Stimulated activated CD4-positive, alpha-beta T cell treated with anti-CD3 and anti-CD28 coated beads, TNF-alpha, amount 100 ng/mL, for 24 hours (primary cell): ENCODE measurements at regions not wholly inside any gene's neighbourhood (a gene's known extent, or its start where the extent isn't known, plus 50 kb on each side); places are given as distances from the start of the nearest gene placed in this dataset.

Experiments used
- DNase-seq, 3 experiments: peaks; one replicate each; pipeline ENCODE4 v3.0.0-alpha.2; 2020; ENCODE audit warnings: low read depth in 3 of 3

DNA sequence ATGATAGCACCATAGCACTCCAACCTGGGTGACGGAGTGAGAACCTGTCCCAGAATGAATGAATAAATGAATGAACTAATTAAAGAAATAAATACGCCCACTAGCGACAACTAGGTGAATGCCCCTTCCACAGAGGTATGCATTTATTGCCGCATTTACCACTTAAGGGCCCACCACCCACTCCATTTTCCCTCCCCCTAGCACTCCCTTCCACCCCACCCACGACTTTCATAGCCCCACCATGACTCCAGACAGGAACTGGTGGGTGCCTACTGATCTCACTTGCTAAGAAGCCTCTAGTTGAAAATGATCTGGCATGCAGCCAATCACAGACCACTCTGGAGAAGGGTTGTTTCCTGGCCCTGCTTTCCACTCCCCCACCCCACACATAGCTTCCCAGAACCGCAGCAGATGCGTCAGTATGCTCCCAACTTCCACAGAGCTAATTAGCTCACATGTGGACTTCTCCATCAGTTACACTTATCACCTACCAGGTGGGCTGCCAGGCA lies 167.6 kb downstream of the WT1 start:
- DNase-seq: no peak

DNA sequence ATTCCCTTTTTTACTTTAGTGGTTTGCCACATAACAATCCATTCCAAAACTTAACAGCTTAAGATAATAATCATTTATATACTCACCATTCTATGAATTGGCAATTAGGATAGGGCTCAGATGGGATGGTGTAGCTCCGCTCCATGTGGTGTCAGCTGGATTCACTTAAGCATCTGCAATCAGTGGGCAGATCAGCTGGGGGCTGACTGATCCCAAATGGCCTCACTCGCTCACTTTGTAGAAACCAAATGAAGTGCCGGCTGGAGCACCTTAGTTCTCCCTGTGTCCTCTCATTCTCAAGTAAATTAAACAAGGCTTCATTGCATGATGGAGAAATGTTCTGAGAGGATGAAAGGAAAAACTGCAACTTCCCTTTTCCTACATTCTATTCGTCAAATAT lies 161.4 kb downstream of the WT1 start:
- DNase-seq: no peak

DNA sequence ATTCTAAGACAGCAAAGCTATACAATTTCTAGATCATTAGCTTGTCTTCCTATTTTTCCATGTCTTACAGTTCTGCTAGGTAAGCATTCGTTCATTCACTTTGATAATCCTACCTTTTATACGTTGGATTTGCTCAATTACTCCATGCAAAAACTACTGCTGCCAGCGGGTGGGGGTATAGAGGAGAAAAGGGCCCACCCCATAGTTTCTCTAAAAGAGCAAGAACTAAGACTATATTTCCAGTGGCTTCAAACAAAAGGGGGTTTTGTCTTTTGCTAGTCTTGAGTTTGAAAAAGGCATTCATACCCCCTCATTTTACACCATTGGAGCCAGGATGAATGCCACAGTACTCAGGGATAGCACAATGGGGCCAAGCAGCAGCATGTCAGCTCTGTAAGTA lies 155.7 kb downstream of the WT1 start:
- no peak for DNase-seq

DNA sequence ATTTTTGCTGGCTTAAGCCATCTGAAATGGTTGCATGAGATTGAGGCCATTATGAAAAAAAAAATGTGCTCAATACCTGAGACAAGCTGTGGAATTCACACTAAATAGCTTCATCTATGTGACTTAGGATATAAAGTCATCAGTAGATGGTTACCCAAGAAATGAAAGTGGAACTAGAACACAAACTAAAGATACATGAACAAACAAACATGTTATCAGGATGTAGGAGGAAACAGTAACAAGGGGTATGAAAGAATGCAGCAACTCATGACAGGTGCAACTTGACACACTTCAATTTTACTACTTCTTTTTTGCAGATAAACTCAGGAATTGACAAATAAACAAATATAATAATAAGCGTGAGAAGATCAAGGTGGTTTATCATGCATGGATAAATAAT lies 155.0 kb downstream of the WT1 start:
- DNase-seq: no peak

DNA sequence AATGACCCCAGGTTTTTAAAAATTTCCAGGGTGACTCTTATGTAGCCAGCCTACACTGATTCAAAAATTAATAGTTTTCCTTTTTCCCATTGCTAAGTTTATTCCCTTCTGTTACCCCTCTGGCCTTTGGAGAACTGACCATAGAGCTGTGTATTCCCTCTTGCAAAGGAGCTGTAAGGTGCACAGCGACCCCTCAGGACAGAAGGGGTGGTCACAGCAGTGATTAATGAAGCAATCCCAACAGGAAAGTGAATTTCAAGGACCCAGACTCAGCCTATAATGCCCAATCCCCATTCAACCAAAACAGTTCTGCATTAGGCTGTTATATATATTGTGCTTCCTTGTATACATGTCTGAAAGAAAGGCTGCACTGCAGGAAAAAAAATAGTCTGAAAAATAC lies 147.1 kb downstream of the WT1 start:
- no peak for DNase-seq

DNA sequence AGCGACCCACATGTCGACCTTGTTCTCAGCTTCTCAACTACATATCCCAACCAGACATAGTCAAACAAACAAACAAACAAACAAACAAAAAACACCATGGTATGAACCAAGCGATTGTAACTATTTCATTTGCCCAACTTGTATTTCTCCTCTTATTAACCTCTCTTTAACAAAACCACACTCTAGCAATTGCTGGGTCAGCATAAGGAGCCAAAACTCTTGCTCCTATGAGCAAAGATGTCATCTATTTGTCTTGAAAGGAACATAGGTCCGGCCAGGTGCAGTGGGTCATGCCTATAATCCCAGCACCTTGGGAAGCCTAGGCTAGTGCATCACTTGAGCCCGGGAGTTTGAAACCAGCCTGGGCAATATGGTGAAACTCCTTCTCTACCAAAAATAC lies 145.6 kb downstream of the WT1 start:
- DNase-seq: no peak

DNA sequence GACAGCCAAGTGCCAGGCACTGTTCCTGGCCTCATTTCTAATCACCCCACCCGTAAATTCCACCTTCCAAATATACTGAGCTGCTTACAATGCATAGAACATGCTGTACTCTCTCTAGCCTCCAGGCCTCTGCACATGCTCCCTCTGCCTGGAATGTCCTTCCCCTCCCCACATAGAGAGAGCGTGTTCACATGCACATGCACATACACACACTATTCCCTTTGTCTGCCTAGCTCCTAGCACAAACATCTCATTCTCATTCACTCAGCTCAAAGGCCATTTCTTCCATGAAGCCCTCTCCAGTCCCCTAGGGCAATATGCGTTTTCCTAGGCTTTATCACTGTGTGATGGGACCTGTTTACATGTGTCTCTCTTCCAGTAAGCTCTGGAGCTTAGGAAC lies 144.6 kb downstream of the WT1 start:
- DNase-seq: no peak

DNA sequence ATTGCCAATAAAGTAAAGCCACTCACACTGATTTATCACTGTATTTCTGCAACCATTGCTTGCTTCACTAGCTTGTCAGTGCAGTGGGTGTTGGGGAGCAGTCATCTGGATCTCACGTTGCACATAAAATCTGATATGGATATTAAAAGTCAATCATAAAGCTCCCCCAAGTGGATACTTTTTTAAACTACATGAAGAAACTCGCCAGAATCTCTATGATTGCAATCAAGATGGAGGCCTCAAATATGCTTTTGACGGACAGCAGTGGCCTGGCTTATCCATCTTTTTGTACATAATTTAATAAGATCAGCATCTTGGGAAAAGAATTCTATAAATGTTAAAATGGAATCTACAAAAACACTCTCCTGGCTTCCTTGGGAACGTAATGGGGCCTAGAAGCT lies 137.7 kb downstream of the WT1 start:
- DNase-seq: no peak

DNA sequence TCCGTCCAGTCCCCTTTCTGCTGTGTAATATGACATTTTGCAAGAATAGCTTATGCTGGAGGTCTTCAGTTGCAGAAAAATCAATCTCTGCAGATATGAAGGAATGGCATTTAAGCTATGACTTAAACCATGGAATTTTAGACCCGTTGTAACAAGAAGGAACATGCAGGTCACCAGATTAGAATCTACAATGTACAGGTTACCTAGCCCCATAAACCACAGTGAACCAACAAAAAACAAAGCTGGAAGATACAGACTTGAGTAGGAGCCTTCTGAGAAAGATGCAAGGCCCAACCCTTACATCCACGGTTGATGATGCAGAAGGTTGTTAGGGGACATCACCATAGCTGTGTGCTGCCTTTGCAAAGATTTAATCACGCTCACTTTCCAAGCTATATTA lies 132.5 kb downstream of the WT1 start:
- no peak for DNase-seq

DNA sequence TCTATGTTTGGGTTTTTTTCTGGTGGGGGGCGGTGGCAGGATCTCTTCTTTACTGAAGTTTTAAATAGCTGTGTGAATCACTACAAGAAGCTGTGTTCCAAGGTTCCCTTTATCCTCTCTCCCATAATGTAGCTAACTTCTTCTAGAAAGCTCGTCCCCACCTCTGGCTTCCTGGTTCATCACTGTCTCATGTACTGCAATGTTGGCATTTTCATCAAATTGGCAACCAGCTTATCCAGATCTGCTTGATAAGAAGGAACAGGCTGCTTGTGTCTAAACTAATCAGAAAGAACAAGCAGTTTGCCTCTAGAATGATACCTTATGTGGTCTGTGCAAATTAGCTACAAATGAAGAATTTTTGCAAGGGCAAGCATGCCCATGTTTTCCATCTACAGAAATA lies 130.8 kb downstream of the WT1 start:
- DNase-seq: no peak

DNA sequence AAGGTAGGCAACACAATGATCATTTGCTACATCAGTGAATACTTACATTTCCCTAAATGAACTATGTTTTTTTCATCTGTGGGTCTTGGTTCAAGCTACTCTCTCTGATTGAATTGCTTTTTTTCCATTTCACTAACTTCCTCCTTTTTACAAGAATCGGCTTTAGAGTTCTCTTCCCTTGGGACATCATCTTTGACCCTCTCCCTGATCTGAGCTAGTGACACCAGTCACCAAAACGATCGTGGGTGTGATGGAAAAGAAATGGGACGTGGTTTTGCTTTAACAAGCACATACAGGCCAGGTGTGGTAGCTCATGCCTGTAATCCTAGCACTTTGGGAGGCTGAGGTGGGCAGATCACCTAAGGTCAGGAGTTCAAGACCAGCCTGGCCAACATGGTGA lies 129.9 kb downstream of the WT1 start:
- DNase-seq: no peak

DNA sequence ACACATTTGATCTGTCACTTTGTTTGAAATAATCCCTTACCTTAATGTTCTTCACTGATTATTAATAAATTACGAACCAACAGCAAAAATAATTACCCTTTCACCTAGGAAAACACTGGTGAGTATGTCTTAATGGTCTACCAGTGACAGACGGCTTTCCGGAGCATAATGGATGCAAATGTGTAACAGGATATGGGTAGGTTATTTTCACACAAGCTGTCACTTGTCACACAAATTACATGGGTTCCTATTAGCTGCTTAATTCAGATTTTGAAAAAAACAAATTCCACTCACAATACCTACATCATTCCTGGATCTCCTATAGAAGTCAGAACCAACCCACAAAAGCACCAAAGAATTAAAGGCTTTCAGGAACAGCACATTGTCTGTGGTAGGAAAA lies 127.9 kb downstream of the WT1 start:
- DNase-seq: no peak

DNA sequence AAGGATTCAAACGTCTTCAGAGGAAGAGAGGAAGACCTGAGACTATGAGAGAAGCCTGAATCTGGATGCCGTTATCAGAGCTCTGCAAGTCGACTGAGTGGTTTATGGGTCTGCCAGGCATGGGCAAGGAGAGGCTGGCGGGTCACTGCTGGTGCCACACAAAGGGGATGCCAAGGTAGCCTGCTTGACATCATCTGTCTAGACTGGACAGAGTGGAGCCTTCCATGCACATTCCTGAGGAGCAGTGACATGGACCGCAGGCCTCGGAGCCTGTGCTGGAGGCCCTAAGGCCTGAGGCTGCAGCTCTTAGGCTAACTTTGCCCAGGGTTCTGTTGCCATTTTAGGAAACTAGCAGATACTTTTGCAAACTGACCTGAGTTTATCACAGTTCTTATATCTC lies 127.4 kb downstream of the WT1 start:
- DNase-seq: no peak

DNA sequence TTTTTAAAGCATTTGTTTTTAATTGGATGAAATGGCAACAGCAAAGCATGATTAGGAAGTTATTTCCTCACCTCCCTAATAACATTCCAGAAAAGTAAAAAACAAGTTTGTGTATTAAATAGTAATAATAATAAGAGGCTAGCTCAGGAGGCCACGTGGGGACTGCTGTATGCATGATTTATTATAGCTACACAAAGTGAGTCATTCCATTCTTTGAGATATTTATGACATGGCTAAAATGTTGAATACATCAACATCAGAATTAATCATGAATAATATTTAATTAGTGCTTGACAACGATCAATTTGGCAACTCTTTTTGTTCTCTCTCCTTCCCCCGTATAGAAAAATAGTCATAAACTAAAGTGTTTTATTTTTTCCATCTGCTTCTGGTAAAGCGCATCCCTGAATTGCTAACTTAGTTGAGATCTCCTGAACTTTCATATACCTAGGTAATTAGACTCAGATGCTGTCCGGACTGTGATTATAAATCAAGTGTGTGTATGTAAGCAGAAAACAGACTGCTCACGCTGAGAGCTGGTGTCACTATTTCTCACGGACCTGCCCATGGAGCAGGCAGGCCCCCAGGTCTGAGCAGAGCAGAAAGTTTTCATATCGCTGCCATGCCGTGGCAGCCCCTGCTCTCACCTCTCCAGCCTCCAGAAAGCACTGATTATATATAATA lies 125.7 kb downstream of the WT1 start:
- DNase-seq: no peak

DNA sequence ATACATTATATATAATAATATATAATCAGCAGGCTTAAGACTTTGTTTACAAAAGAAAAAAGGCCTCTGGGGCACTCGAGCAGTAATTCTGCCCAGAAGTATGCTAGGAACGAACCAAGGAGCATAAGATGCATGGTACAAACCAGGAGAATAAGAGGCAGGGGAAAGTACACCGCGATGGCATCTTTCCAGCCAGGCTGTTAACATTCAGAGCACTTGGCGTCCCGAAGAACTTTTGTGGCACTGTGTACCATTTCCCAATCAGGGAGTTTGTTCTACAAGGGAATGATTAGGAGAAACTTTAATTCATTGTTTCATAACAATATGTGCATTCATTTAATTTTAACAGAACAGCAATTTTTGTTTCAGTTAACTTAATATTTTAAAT lies 125.1 kb downstream of the WT1 start:
- DNase-seq: no peak

DNA sequence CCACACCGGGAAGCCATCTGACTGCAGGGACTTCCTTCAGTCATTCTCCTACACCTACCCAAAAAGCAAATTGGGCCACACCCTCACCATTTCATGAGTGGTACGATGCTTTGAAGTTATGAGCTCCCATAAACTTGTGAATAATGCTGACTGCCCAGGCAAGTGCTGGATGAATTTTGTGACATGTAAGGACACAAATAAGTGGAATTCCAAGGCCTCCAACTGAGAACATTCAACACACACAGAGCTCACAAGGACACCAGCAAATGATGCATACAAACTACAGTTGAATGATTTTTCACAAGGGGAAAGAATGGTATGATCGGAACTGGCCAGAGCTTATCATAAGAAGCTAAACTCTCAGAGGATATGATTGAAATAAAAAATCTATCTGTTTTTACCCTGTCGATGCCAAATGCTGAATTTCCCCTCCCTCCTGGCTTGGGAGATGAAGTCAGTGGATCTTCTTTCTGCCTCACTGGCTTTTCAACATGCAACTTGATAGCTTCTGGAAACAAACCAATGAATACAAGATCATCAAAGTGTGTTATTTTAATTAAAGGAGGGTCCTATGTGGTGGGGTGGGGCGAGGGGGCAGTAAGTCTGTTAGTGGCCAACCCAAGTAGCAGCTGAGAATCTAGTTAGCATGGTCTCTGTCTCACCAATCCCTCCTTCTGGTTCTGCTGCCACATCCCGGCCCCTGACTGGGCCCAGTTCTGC lies 123.8 kb downstream of the WT1 start:
- no peak for DNase-seq

DNA sequence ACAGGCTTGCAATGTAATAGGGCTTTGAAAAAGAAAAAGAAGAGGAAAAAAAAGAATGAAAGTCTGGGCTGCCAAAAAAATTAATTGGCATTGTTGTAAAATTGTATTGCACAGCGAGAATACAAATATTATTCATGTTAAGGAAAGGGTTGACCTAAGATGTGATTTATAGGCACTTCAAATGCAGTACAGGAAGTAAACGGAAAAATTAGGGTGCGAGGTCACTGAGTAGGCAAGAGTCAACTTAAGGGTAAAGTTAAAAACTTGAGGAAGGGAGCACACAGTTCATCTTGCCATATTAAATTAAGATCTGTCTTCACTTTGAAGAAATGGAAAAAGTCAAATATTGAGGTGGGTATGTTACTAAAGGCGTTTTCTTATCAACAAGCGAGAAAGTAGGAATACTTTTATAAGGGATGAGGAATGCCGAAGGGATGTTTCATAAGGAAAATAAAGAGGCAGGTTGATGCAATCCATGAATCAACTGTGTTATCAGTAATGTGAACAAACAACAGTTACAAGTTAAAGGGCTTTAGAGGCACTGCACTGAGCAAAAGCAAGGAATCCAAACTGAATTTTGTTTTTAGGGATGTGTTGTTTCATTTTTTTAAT lies 123.0 kb downstream of the WT1 start:
- DNase-seq: no peak

DNA sequence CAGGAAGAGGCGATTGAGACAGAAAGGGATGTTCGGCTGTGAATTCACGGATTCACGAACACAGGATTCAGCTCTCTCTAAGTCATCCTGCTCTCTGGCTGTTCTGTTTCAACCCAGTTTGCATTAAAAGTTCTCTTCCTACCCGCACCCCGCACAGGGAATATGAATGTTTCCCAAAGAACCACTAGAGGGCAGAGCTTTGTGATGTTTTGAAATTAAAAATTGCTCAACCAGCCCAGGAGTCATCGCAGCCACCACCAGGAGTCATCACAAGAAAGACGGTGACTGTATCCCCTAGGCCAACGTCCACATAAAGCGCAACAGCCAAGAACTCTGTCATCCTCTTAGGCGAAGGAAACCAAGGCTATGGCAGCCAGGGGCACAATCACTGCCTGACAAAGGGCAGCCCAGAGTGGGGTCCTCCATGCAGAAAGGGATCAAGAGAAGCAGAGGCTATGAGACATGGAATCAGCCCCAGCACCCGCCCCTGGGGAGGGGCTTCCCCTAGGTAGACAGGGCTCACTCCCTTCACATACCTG lies 122.4 kb downstream of the WT1 start:
- peak in 1 of 3 experiments; percentile 16 for DNase-seq

DNA sequence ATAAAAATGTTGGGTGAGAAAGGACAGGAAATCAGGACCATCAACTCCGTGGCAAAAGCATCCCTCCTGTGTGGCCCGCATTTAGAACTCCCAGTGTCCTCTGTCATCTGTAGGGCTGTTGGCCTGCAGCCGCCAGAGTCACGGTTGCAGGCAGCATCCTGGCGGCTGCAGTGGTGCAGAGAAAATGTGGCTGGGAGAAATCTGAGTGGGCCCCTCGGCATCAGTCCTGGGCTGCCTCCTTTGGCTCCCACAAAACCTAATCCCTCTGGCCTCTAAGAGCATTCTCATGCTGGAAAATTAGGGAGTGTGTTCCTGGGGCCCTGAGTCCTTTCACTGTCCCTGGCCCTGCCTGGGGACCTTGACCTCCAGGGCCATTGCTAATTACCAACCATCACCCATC lies 121.9 kb downstream of the WT1 start:
- no peak for DNase-seq

DNA sequence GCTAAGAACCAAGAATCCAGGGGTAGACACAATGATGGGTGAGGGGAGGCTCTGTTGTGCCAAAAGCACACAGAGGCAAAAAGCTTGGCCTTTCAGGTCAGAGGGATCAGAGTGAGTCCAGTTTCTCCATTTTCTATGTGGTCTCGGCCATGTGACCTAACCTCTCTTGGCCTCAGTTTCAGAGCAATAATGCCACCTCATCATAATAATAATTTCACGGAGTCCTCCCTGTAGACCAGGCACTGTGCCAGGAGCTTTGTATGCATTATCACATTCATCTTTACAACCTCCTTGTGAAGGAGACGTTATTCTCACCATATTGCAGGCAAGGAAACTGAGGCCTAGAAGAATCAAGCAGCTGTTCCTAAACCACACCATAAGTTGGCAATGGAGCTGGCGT lies 120.2 kb downstream of the WT1 start:
- no peak for DNase-seq

DNA sequence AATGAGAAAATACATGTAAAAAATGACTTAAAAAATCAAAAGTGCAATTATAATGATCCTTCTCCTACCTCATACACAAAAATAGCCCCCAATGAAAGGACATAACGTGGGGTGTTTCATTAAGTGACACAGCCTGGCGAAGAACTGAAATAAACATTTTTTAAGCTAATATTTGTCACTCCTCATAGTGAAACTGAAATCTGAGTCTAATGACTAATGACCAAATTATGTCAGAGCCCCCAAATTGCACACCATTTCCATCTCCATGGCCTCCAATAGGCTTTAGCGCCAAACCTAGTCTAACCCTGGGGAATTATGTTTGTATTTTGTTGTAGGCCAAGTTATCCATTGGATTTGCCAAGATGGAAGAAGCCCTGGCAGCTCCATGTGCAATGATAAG lies 119.1 kb downstream of the WT1 start:
- DNase-seq: no peak

DNA sequence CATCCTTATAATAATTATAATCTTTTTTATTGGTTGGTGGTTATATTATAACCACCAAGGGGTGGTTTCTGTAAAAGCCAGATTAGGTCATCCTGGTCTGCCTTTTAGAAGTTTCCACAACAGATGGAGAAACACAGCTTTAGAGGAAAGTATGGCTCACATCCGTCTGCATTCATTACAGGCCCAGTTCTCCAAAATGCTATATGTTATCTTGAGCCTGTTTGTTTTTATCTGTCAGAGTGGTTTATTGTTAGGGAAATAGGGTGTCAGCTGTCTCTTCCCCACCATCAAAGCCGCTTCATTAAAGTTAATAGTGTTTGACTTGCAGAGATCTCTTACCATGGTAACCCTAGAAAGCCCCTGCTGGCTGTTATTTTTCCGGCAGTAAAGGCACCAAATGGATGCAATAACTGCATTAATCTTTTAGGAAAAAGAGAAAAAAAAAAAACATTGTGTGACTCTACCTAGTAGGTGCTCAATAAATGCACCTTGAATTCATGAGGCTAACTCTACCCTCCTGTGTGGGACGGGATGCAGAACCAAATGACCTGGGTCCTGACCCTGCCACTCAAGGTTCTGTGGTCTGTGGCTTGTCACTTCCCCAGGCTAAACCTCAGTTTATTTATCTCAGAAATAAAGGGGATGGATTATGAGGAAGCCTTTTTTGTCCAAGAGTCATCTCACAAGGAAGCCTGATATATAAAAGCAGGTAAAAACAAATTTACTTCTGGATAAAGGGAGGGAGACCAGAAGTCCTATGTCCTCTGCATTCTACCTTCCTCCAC lies 118.3 kb downstream of the WT1 start:
- DNase-seq: no peak
